Limb (tissue), 2 donors: ENCODE measurements at regions not wholly inside any gene's neighbourhood (a gene's known extent, or its start where the extent isn't known, plus 50 kb on each side); places are given as distances from the start of the nearest gene placed in this dataset.

Experiments used
- DNase-seq, 2 donors: peaks; one replicate each; pipeline ENCODE4 v3.0.0-alpha.2; 2016; ENCODE audit errors: extremely low spot score in 2 of 2

DNA sequence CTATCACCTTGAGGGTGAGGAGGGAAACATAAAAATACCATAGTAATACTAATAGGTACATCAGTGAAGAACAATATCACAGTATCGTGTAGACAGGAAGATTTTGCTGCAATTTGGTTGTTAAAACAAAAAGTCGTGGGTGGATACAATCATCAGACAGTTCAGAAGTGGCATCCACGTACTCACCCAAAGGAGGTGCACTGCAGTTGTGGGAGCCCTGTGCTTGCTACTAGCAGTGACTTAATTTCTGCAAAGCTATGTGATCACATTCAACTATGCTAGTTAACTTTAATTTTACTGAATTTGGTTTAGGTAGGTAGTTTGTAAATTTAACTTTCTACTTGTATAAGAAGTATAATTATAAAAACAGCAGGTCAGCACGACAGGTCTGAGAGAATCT, 188.2 kb upstream of the SGK1 start:
- no peak for DNase-seq

DNA sequence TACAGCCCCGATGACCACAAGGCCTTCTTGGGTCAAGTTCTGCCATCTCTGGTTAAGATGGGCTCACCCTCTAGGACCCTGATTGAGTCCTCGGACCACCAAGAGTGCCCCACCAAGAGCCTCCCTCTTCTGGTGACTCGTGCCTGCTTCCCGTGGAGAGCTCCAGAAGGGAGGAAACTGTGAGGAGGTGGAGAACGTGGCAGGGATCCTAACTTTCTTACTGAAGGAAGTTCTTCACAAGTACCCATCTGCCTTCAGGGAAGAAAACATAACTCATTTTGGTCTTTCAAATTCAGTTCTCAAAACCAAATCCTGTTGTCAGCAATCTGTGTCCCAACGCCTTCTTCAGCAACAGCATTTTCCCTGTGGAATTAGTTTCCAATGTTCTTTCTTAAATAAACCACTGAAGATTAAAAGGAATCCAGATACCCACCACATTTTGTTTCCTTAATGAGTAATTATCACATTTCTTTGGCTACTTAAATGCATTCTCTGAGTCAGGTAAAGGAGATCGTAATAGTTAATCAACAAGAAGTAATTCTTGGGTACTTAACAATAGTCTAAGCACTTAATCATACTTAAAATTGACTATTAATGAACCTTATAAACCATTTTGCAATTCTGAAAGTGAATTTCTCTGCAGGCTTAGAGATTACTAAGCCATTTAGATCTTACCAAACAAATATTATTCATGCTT, 185.8 kb upstream of the SGK1 start:
- DNase-seq, result no peak

DNA sequence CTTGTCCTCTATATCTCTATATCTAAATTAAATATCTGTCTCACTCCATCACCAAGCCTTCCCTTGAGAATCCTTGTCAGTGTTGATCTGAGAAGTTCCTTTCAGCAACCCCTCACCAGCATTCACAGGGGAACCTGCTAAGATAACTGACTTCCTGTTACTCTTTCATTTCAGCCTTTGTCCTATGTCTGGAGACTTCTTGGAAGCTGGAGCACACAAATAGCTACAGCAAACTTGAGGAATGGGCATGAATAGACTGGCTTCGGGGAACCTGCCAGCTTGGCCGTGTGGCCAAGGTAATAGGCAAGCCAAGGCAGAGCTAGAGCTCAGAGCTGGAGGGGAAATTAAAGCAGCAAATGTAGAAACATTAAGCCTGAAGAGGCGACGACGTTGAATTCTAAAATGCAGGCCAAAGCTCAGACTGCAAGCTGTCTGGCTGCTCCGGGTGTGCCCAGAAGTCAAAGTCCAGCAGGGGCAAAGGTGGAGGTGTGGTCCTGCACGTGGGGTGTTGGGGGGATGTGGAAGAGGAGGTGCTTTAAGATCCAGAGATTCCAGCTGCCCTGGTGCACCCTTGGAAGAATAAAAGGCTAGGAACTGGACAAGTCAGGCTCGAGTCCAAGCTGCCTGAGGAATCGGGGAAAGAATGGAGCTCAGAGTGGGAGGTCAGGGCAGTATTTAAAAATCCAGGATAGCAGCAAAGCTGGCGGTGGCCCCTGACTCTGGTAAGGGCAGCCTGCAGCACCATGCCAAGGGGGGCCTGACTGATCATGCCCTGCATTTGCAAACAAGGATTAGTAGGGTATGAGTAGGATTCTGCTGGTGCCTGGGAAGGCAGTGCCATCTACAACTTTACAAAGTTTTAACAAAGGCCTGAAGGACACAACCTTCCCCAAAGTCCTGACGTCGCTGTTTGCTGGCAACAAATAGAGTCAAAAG, 185.0 kb upstream of the SGK1 start:
- DNase-seq, result no peak

DNA sequence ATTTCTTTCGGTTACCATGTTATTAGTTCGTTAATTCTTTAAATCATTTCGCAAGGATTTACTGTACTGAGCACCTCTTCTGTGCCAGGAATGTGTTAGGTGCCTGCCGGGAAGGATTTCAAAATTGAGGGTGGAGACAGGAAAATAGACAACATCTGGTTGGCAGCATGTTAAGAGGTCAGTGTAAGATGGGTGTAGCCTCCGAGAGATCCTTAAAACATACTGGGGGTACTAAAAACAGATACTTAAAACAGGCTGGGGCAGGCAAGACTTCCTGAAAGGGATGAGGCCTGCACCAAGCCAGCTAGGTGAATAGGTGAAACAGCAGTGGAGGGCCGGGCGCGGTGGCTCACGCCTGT, 178.0 kb upstream of the SGK1 start:
- no peak for DNase-seq

DNA sequence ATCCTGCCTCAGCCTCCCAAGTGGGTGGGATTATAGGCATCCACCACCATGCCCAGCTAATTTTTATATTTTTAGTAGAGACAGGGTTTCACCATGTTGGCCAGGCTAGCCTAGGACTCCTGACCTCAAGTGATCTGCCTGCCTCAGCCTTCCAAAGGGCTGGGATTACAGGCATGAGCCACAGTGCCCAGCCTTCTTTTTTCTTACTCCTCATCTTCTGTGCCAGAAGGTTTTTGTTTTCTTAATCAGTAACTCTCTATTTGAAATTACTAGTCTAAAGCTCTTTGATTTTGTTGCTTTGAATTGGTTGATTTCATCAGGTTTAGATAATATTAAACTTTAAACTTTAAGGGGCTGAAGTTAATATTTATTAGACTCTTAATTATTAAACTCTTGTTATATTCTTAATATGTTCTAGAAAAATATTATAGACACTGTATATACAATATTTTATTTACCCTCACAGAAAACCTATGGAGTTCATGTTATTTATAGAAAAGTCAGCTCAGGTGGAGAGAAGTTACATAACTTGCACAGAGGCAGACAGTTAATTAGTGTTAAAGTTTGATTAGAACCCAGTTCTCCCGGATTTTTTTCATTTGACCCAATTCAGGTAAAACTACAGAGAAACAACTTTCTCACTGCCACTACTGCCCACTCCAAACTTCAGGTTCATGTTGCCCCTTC, 177.4 kb upstream of the SGK1 start:
- DNase-seq, result no peak

DNA sequence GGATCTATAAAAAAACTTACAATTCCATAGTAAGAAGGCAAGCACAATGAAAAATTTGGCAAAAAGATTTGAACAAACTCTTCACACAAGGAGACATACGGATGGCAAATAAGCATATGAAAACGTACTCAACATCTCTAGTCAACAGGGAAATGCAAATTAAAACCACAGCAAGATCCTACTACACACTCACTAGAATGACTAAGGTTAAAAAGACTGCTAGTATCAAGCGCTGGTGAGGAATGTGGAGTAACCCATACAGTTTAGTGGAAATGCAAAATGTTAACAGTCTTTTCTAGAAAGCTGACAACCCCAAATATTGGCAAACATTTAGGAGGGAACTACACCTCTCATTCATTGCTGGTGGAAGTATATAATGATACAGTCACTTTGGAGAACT, 175.9 kb upstream of the SGK1 start:
- DNase-seq, result no peak

DNA sequence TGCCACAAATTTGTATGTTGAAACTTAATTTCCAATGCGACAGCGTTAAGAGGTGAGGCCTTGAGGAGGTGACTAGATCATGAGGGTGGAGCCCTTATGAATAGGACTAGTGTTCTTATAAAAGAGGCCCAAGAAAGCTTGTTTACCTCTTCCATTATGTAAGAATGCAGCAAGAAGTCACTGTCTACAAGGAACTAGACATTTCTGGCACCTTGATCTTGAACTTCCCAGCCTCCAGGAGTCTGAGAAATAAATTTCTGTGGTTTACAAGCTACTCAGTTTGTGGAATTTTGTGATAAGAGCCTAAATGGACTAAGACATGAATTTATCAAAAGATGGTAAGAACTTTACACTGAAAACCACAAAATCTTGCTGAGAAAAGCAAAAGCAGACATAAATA, 173.6 kb upstream of the SGK1 start:
- no peak for DNase-seq

DNA sequence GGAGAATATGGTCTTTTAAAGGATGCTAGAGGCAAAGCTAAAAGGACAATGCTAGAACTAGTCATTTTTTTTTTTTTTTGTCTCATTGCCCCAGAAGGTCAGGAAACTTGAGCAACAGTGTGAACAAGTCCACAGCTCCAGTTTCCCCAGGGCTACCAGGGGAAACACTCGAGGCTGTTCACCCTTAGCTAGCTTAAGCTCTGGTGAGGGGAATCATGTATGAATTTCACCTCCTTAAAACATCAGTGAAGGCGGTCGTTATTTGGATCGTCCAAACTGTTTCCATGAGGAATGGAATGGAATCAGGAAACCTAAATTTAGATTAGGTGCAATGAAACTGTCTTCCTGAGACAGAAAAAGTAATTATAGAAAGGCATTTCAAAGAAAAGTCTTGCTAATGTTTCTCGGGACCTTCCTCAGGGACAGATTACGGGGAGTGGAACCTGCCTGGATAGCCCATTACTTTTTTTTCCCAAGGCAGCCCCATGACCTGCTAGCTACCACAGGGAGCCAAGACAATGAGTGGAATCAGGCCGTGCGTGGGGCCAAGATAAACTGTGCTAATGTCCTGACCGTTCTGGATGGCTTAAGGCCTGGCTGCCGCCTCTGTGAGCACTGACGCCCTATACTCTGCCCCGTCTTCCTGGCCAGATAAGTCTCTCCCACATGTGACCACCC, 164.8 kb upstream of the SGK1 start:
- DNase-seq, result peak in 1 of 2 donors; percentile 26

DNA sequence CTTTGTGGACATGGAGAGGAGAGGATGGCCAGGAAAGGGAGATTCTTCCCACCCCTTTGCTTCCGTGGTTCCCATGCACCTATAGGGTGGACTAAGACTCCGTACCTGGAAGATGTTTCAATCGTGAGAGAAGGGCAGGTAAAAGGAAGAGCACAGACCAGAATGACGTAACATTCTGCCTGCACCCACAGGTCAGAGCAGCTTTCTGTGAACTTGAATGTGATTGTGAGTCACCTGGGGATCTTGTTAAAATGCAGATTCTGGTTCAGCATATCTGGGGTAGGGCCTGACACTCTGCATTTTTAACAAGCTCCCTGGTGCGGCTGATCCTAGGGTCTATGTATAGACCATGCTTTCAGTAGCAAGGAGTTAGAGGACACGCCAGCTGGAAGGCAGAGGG, 164.1 kb upstream of the SGK1 start:
- DNase-seq, result no peak

DNA sequence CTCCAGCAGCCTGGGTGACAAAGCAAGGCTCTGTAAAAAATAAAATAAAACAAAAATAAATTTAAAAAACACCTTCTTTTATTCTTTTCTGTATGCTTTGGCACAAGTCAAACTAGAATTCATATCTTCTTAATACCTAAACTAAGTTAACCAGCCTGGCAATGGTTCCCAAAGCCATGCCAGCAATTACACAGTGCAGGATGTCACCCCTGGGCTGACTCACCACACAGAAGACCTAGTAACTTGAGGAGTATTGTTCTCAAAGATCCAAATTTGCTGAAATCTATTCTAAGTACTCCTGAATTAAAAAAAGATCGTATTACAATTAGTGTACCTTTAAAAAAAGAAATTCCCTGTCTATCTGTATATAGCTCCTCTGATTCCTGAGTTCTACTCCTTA, 162.7 kb upstream of the SGK1 start:
- no peak for DNase-seq

DNA sequence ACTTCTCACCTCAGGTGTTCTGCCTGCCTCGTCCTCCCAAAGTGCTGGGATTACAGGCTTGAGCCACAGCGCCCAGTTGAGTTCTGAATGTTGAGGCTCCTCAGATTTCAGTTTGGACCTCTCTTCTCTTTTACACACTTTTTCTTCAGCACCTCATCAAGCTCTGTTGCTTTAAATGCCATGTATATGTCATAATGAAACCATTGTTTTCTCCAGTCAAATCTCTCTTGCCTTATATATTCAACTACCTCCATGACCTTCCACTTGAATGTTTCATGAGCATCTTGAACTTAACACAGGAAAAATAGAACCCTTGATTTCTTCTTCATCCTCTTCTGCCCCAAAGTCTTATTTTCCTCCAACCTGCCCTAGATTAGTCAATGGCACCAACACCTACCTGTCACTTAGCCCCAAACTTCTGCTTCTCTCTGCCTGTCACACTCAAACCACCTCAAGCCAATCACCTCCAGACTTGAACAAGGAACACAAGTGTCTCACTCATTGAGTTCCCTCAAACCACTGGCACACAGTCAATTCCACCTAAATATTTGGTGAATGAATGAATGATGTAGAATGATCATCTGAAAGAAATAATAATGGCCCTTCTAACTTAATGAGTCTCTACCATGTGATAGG, 161.0 kb upstream of the SGK1 start:
- no peak for DNase-seq

DNA sequence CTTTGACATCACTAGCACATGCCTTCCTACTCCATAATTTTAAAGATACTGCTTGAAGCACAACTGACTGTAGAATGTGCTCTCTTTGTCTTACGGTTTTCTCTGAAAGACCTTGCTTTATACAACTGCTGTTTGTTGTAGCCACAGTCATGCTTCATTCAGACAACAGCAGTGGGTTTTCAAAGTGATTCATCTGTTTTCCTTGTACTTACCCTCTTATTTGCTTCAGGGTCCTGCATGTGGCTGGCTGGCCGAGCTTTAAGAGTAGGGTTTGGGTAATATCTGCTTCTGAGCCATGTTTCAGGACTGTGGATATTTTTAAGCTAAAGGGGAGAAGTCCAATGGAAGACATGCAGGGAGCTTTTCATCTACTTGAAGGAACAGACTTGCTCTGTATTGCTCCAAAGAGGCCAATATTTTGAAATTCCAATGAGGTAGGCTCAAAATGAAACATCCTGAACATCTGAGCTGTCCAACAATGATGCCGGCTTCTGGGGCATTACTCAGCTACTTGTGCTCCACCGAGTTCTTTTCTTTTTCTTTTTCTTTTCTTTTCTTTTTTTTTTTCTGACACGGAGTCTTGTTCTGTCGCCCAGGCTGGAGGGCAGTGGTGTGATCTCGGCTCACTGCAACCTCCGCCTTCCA, 160.2 kb upstream of the SGK1 start:
- DNase-seq, result no peak

DNA sequence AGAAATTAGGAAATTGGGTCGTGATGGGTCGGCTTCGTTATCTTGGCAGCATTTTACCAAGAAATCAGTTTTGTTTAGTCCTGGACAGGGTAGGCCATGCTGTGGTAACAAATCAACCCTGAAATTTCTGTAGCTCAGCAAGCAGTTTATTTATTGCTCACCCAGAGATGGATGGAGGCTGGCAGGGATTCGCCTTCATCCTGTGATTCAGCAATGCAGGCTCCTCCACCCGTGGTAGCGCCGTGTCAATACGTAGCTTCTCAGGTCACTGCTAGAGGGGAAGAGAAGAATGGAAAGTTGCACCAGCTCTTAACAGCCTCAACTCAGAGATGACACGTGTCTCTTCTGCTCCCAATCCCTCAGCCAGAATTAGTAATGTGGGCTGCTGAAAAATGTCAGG, 157.0 kb upstream of the SGK1 start:
- DNase-seq, result no peak

DNA sequence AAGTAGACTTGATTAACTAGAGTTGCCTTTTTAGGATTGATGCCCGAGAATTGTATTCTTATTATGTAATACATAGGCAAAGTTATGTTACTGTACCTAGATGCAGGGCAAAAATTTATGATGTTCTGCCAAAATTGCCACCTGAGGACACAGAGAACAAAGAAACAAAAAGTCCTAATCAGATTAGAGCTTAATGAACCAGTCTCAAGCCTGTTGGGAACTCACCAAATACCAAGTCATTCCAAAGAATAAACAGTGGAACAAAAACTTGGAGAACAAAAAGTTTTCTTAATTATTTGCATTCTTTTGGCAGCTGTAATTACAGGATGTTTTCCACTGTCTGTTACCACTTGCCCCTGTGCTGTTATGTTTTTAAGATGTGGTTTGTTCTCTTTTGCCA, 154.7 kb upstream of the SGK1 start:
- no peak for DNase-seq

DNA sequence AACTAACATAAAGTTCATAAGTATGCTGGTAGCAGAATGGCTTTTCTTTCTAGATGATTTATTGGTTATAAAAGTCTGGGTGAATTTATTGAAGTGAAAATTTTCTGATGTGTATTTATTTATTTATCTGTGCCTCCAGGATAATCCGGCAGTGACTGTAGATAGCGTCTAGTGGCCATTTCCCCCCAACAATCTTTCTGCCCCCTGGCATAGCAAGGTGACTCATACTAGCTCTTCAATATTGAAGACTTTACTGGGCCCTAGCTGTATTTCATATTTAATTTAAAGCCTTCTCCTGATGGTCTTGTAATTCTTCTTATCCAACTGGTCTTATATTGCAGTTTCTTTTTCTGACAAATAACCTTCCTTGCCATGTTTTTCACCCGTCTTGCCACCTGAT, 154.1 kb upstream of the SGK1 start:
- no peak for DNase-seq

DNA sequence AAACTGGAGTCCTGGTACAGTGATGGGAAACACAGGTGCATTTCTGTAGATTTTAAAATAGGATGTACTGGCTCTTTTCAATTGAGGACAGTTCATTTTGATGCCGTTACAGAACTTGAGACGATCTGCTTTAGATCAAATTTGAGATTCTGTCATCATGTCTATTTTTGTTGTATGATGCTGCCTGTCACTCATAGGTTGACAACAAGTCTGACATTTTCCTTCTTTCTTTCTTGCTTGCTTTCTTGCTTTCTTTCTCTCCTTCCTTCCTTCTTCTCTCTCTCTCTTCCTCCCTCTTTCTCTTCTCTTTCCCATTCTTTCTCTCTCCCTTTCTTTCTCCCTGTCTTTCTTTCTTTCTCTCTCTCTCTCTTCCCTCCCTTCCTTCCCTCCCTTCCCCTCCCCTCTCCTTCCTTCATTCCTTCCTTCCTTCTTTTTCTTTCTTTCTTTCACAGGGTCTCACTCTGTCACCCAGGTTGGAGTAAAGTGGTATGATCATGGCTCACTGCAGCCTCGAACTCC, 152.6 kb upstream of the SGK1 start:
- no peak for DNase-seq

DNA sequence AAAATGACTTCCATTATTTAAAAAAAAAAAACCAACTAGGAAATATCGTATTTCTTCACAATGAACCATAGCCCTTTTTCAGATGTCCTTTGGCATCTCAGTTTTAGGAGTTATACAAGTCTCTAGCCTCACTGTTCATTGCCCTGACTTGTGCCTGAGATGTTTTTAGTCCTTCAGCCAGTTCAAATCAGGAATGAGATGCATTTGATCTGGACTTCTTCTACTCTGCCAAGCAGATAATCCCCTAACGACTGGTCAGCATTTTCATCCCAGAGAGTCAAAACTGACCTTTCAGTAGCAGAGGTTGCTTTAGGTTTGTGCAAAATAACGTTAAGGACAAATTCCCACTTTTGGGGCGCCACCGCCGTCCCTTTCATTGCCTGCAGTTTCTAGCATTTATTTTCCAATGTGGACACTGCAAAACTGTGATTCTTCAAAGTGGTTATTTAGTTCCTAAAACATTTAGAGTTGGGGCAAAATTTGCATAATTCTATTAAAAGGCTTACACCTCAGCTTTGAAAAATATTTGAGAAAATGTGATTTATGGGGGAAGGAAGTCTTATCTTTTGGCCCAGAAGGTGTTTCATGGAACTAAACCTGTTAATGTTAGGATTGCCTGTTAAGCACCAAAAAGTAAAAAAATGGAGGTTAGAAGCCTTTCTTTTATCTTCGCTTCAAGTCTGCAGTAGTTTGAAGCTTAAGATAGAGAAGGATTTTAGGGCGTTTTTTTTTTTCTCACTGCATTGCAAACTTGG, 152.0 kb upstream of the SGK1 start:
- no peak for DNase-seq

DNA sequence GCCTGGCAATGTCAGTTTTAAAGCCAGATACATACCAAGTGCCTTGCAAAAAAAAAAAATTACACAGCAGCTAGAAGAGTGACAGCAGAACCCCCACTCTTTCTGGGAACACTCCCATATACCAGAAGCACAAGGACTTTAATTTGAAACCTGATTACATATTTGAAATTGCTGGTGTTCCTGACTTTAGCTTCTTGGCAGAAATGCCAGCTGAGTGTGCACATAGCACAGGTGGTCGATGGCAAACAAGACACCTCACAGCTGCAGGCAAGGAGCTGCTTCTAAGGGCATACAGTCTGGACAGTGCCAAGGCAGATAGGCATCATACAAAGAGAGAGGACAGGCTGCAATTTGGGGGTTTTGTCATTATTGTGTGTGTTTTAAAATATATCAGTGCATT, 150.7 kb upstream of the SGK1 start:
- DNase-seq, result no peak

DNA sequence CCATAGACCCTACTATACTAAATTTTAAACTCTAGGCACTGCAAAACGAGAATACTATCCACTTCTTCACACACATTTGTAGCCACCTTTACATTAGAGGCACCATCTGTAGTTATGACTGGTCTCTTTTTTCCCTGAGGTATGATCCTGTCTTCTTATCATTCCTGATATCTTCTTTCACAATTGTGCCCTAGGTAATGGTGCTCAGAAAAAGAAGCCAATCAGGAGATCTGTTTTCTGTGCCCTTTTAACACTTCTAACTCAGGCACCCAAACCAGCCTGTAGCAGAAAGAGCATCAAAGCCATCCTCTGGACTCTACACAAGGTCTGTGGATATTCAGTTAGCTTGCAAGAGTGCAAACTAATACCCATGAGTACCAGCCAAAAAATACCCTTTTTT, 149.7 kb upstream of the SGK1 start:
- no peak for DNase-seq
